Ovary (tissue), 7 donors: ENCODE measurements at regions not wholly inside any gene's neighbourhood (a gene's known extent, or its start where the extent isn't known, plus 50 kb on each side); places are given as distances from the start of the nearest gene placed in this dataset.

Source experiments
- DNase-seq, 5 donors: peaks; one replicate each; pipeline ENCODE4 v3.0.0-alpha.2; 2019 to 2020
- H3K27ac ChIP-seq, 2 donors: fragments of 200-600 bp; one replicate each; pipeline versions ENCODE4 v1.5.1 to v1.8.0; 2019 to 2022
- H3K27me3 ChIP-seq: fragments of 200-600 bp; one replicate; pipeline ENCODE4 v1.8.0; 2022
- H3K36me3 ChIP-seq: fragments of 200-600 bp; sonication (generic); one replicate; pipeline ENCODE4 v1.5.1; 2019
- H3K4me1 ChIP-seq: one replicate; pipeline ENCODE4 v1.8.1; 2013; ENCODE audit warnings: mild to moderate bottlenecking, moderate library complexity; ENCODE audit not compliant: insufficient read depth
- H3K4me3 ChIP-seq: fragments of 200-600 bp; sonication (generic); one replicate; pipeline ENCODE4 v1.5.1; 2017
- H3K9me3 ChIP-seq, 2 donors: fragments of 200-600 bp in 1 of 2; sonication (generic) in 1 of 2; one replicate each; pipeline versions ENCODE4 v1.5.1 to v1.8.1; 2013 to 2019; ENCODE audit warnings: mild to moderate bottlenecking in 1 of 2, moderate library complexity in 1 of 2
- CTCF ChIP-seq, 3 donors: fragments of 450-650 bp in 2 of 3; fragments of 200-600 bp in 1 of 3; IDR thresholded peaks; one replicate each; pipeline versions ENCODE4 v1.5.1 to v1.8.0; 2016 to 2022; ENCODE audit warnings: antibody characterized with exemption in 3 of 3, mild to moderate bottlenecking in 1 of 3
- EP300 ChIP-seq: sonication (generic); formaldehyde crosslinking; IDR thresholded peaks from one replicate; pipeline ENCODE4 v1.6.1; 2017; ENCODE audit warnings: antibody characterized with exemption
- POLR2A ChIP-seq: fragments of 450-650 bp; IDR thresholded peaks from one replicate; pipeline ENCODE4 v1.6.1; 2017; ENCODE audit warnings: antibody characterized with exemption, mild to moderate bottlenecking, moderate library complexity
- WGBS, 3 donors: extraction: QIAGEN DNeasy Blood & Tissue Kit in 1 of 3; methylation state at CpG; one replicate each; pipeline versions ENCODE4 v1.1.5 to v1.1.7; 2013 to 2017; 5-methylcytosine and 5-hydroxymethylcytosine counted together
- intact Hi-C, 4 donors: fragments of 100-400 bp; cut with DNase I; formaldehyde crosslinking; loops; one replicate each; pipeline versions ENCODE4 v1.11.0 to v1.15.1; 2022 to 2023
- donor health status: DM: no; HTN: no; CAD: no; lungs with moderate emphysema.
- donor health status: DM: no; HTN: no; CAD: no.
- donor health status: Bipolar disorder and iron deficiency.
- donor health status: DM: no; HTN: no; CAD: no.
- donor health status: DM: yes; HTN: yes; CAD: no.

GRCh38 chr2:11925295-11926066 lies 179.0 kb downstream of the LPIN1 start:
- H3K9me3 ChIP-seq: no peaks in the 10 kb centered on the region
- H3K4me3 ChIP-seq: no peak overlapping the region
- TF ChIP-seq CTCF (IDR thresholded peaks at IDR 0.05): no peak
- no peak for TF ChIP-seq EP300
- TF ChIP-seq POLR2A: no peak
- no peak overlapping the region for H3K27ac ChIP-seq
- H3K27me3 ChIP-seq: no peaks in the 10 kb centered on the region
- 87 to 88% (median 87%) methylated on average over 11 of the region's 11 CpGs for WGBS, 3 donors
- intact Hi-C loops: no loop called here
- no peak for DNase-seq
- no peaks in the 10 kb centered on the region for H3K36me3 ChIP-seq
- H3K4me1 ChIP-seq: peaks cover under 1% of the 10 kb centered on the region

DNA sequence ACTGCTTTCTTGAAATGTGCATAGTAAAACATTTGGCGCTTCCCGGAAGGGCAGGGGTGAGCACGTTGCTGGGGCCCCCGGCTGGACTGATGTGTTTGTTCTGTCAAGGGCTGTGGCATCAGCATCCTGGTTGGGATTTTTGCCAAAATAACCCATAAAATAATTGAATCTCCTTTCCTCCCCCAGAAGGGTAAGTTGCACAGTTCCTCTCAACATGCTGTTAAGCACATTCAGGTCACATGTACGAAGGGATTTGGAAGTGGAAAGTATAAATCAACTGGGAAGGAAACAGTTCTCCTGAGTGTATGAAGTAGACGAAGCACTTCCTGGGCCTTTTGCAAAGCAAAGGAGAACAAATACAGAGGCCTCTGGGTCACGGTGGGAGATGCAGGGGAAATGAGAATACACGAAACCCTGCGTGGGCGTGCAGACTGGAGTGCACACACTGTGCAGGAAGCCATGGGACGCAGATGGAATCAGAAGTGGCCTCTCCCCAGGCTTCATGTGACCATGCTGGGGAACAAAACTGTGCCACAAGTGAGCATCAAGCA lies 183.9 kb downstream of the LPIN1 start:
- 37 to 43% (median 40%) methylated on average over 11 of the region's 11 CpGs for WGBS, 3 donors
- Histone ChIP-seq H3K36me3 (no peaks in the 10 kb centered on the region), H3K9me3 (no peaks in the 10 kb centered on the region), H3K27ac (no peak overlapping the region), H3K4me3 (no peak overlapping the region), H3K27me3 (no peaks in the 10 kb centered on the region), H3K4me1 (peaks cover 6% of the 10 kb centered on the region)
- DNase-seq: no peak
- intact Hi-C loops: no loop called here
- no peak for TF ChIP-seq EP300
- no peak for TF ChIP-seq POLR2A
- no peak for TF ChIP-seq CTCF (IDR thresholded peaks at IDR 0.05)

DNA sequence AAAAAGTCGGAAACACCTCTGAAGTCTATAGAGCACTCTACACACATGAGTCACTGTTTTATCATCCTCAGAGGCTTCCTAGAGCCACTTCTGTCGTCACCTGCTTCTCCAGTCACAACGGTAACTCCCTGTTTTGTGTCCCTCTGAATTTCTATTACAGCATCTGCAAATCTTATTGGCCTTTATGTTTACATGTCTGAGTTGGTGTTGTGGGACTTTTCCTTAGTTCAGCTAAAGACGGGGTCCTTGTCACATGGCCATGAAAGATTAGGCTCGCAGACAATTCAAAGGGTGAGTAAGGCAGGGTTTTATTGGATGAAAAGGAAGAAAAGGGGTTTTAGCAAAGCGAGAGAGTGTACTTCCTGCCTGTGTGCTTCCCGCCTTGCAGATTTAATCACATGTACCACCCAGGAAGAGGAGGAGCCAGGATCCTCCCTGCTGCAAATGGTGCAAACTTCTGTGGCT lies 185.6 kb downstream of the LPIN1 start:
- no peaks in the 10 kb centered on the region for H3K27me3 ChIP-seq
- H3K9me3 ChIP-seq: no peaks in the 10 kb centered on the region
- no peak overlapping the region for H3K4me3 ChIP-seq
- no peak for DNase-seq
- no peak overlapping the region for H3K27ac ChIP-seq
- peaks cover 6% of the 10 kb centered on the region for H3K4me1 ChIP-seq
- no peaks in the 10 kb centered on the region for H3K36me3 ChIP-seq
- intact Hi-C loops: no loop called here
- TF ChIP-seq CTCF (IDR thresholded peaks at IDR 0.05) (no peak), EP300 (no peak), POLR2A (no peak)
- 91 to 94% (median 94%) methylated on average over 7 of the region's 7 CpGs for WGBS, 3 donors

- Histone ChIP-seq H3K9me3 (no peaks in the 10 kb centered on the region), H3K27me3 (no peaks in the 10 kb centered on the region), H3K27ac (no peak overlapping the region), H3K4me1 (peaks cover 6% of the 10 kb centered on the region), H3K36me3 (no peaks in the 10 kb centered on the region), H3K4me3 (no peak overlapping the region)
- DNase-seq: no peak
- TF ChIP-seq CTCF (IDR thresholded peaks at IDR 0.05): no peak
- TF ChIP-seq POLR2A: no peak
- TF ChIP-seq EP300: no peak
- WGBS, 3 donors: 83 to 89% (median 84%) methylated on average over 3 of the region's 3 CpGs
- intact Hi-C loops: no loop called here
Observed at GRCh38 chr2:11932962-11933361, 186.5 kb downstream of the LPIN1 start.
